ENCODE measurements at regions not wholly inside any gene's neighbourhood (a gene's known extent, or its start where the extent isn't known, plus 50 kb on each side); places are given as distances from the start of the nearest gene placed in this dataset.

DNA sequence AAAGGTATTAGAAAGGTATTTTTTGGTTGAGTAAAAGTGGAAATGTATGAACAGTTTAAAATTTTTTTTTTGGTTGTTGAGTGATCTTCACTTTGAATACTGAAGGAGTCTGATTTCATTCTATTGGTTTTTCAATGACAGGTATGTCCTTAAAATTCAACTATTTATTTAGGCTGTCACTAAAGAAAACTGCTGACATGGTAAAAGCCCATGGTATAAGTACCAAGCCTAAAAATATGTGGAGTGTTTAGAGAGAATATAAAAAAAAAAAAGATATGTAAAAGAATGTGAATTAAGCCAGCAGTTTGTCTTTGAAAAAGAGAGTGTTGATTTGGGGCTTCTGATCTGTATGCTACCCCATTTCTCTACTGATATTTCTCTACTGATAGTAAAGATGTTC, 90.3 kb upstream of the SUCLG2 start:
- Histone ChIP-seq H3K18ac (ENCODE audit: low read length) (no peak overlapping the region), H3K79me1 (ENCODE audit: low read length) (no peaks in the 10 kb centered on the region), H3K4me1 (ENCODE audit: control insufficient read depth, low read depth, low read length) (no peaks in the 10 kb centered on the region), H3K4me2 (ENCODE audit: low read length) (no peak overlapping the region), H3K36me3 (ENCODE audit: control insufficient read depth, insufficient read depth, low read length) (no peaks in the 10 kb centered on the region), H3K56ac (ENCODE audit: low read length) (no peak overlapping the region), H2BK5ac (ENCODE audit: low read length) (no peak overlapping the region), H2AK5ac (ENCODE audit: low read length) (no peak overlapping the region), H3K4ac (ENCODE audit: low read depth, low read length) (no peak overlapping the region), H3K9ac (ENCODE audit: low read length) (no peak overlapping the region), H4K8ac (ENCODE audit: low read depth, low read length) (no peak overlapping the region), H2BK120ac (ENCODE audit: low read depth, low read length) (no peak overlapping the region), H3K79me2 (ENCODE audit: control insufficient read depth, insufficient read depth, low read length) (no peaks in the 10 kb centered on the region), H4K5ac (ENCODE audit: low read length) (no peak overlapping the region), H3K27me3 (ENCODE audit: insufficient read depth, low read length, poor library complexity) (no peaks in the 10 kb centered on the region), H3K23ac (ENCODE audit: low read length) (no peak overlapping the region), H2BK15ac (replicated peaks; ENCODE audit: low read depth) (no peak overlapping the region), H3K27ac (ENCODE audit: low read depth, low read length) (no peak overlapping the region), H3K4me3 (ENCODE audit: low read length) (no peak overlapping the region)
- no peak for DNase-seq

- Histone ChIP-seq H3K4ac (ENCODE audit: low read depth, low read length) (no peak overlapping the region), H3K79me1 (ENCODE audit: low read length) (no peaks in the 10 kb centered on the region), H2AK5ac (ENCODE audit: low read length) (no peak overlapping the region), H2BK5ac (ENCODE audit: low read length) (no peak overlapping the region), H3K4me1 (ENCODE audit: control insufficient read depth, low read depth, low read length) (no peaks in the 10 kb centered on the region), H3K79me2 (ENCODE audit: control insufficient read depth, insufficient read depth, low read length) (no peaks in the 10 kb centered on the region), H3K27me3 (ENCODE audit: insufficient read depth, low read length, poor library complexity) (no peaks in the 10 kb centered on the region), H3K27ac (ENCODE audit: low read depth, low read length) (no peak overlapping the region), H3K9ac (ENCODE audit: low read length) (no peak overlapping the region), H3K4me3 (ENCODE audit: low read length) (no peak overlapping the region), H3K4me2 (ENCODE audit: low read length) (no peak overlapping the region), H3K36me3 (ENCODE audit: control insufficient read depth, insufficient read depth, low read length) (no peaks in the 10 kb centered on the region), H4K5ac (ENCODE audit: low read length) (no peak overlapping the region), H4K8ac (ENCODE audit: low read depth, low read length) (no peak overlapping the region), H3K23ac (ENCODE audit: low read length) (no peak overlapping the region), H3K56ac (ENCODE audit: low read length) (no peak overlapping the region), H2BK120ac (ENCODE audit: low read depth, low read length) (no peak overlapping the region), H3K18ac (ENCODE audit: low read length) (no peak overlapping the region), H2BK15ac (replicated peaks; ENCODE audit: low read depth) (no peak overlapping the region)
- DNase-seq: no peak
Measured at GRCh38 chr3:67739851-67740250, 85.4 kb upstream of the SUCLG2 start.

DNA sequence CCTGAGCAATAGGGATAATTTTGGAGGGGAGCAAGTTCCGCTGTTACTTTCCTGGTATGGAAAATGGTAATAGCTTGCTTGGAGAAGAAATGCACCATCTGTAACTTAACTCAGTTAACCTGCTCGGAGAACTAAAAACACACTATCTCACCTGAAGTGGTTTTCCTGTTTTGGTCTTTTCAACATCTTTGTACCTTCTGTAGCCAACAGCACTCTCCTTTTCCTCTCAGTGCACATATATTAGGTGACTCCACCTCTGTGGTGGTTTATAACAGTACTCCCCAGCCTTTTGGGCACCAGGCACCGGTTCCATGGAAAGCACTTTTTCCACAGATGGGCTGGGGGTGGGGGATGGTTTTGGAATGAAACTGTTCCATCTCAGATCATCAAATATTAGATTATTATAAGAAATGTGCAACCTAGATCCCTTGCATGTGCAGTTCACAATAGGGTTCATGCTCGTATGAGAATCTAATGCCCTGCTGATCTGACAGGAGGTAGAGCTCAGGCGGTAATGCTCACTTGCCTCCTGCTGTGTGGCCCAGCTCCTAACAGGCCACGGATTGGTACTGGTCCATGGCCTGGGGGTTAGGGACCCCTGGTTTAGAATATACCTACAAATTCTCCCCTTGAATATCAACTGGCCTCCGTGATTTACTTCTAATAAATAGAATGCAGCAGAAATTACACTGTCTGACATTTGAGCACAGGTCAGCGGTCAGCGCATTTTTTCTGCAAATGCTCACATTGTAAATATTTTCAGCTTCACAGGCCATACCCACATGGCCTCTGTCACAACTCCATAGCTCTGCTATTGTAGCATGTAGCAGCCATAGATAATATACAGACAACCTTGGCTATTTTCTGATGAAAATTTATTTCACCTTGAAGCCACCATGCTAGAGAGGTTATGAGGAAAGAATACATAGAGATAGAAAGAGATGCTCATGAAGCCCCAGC, 83.8 kb upstream of the SUCLG2 start:
- Histone ChIP-seq H3K36me3 (ENCODE audit: control insufficient read depth, insufficient read depth, low read length) (no peaks in the 10 kb centered on the region), H3K79me2 (ENCODE audit: control insufficient read depth, insufficient read depth, low read length) (no peaks in the 10 kb centered on the region), H2BK15ac (replicated peaks; ENCODE audit: low read depth) (no peak overlapping the region), H2BK5ac (ENCODE audit: low read length) (no peak overlapping the region), H2BK120ac (ENCODE audit: low read depth, low read length) (no peak overlapping the region), H2AK5ac (ENCODE audit: low read length) (no peak overlapping the region), H3K27me3 (ENCODE audit: insufficient read depth, low read length, poor library complexity) (no peaks in the 10 kb centered on the region), H3K9ac (ENCODE audit: low read length) (no peak overlapping the region), H3K4me1 (ENCODE audit: control insufficient read depth, low read depth, low read length) (no peaks in the 10 kb centered on the region), H4K8ac (ENCODE audit: low read depth, low read length) (no peak overlapping the region), H4K5ac (ENCODE audit: low read length) (no peak overlapping the region), H3K18ac (ENCODE audit: low read length) (no peak overlapping the region), H3K79me1 (ENCODE audit: low read length) (no peaks in the 10 kb centered on the region), H3K56ac (ENCODE audit: low read length) (no peak overlapping the region), H3K4me3 (ENCODE audit: low read length) (no peak overlapping the region), H3K23ac (ENCODE audit: low read length) (no peak overlapping the region), H3K4ac (ENCODE audit: low read depth, low read length) (no peak overlapping the region), H3K27ac (ENCODE audit: low read depth, low read length) (no peak overlapping the region), H3K4me2 (ENCODE audit: low read length) (no peak overlapping the region)
- no CpG with 5 or more reads among the region's 9 CpGs for WGBS (ENCODE audit: extremely low coverage, insufficient coverage, low lambda C conversion rate)
- no peak for DNase-seq

GRCh38 chr3:67737140-67737539, 82.7 kb upstream of the SUCLG2 start:
- Histone ChIP-seq H3K36me3 (ENCODE audit: control insufficient read depth, insufficient read depth, low read length) (no peaks in the 10 kb centered on the region), H3K79me1 (ENCODE audit: low read length) (no peaks in the 10 kb centered on the region), H3K23ac (ENCODE audit: low read length) (no peak overlapping the region), H4K8ac (ENCODE audit: low read depth, low read length) (no peak overlapping the region), H3K79me2 (ENCODE audit: control insufficient read depth, insufficient read depth, low read length) (no peaks in the 10 kb centered on the region), H3K4me1 (ENCODE audit: control insufficient read depth, low read depth, low read length) (no peaks in the 10 kb centered on the region), H3K9ac (ENCODE audit: low read length) (no peak overlapping the region), H3K56ac (ENCODE audit: low read length) (no peak overlapping the region), H2BK15ac (replicated peaks; ENCODE audit: low read depth) (no peak overlapping the region), H4K5ac (ENCODE audit: low read length) (no peak overlapping the region), H3K4me3 (ENCODE audit: low read length) (no peak overlapping the region), H2AK5ac (ENCODE audit: low read length) (no peak overlapping the region), H3K4ac (ENCODE audit: low read depth, low read length) (no peak overlapping the region), H3K27ac (ENCODE audit: low read depth, low read length) (no peak overlapping the region), H3K18ac (ENCODE audit: low read length) (no peak overlapping the region), H3K4me2 (ENCODE audit: low read length) (no peak overlapping the region), H2BK120ac (ENCODE audit: low read depth, low read length) (no peak overlapping the region), H2BK5ac (ENCODE audit: low read length) (no peak overlapping the region), H3K27me3 (ENCODE audit: insufficient read depth, low read length, poor library complexity) (no peaks in the 10 kb centered on the region)
- no peak for DNase-seq
- no CpG with 5 or more reads among the region's 1 CpG for WGBS (ENCODE audit: extremely low coverage, insufficient coverage, low lambda C conversion rate)

DNA sequence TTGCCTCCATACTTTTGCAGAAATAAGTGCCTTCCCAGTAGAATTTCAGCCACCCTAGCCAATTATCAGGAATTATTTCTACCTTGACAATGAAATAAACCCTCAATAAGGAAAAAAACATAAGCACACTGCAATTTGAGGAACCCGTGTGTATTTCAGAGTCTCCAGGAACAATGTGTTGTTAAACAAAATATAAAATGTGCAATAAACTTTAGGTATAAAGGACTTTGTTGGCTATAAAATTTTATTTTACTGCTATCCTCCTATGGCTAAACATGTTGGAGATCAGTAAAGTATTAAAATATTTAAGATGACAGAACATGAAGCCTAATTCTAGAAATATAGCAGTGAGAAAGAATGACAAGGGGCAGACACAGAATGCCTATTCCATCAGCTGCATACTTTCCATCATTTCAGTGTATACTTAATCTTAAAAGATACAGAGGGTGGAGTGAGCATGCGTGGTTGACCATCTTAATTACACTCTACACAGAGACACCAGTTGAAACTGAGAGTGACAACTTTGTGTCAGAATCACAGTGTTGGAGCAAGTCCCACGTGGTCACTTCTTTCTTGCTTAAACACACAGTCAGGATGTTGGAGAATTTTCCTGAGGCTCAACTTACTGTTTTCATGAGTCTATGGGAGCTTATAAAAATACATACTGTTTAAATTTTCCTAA, 79.0 kb upstream of the SUCLG2 start:
- Histone ChIP-seq H3K4me1 (ENCODE audit: control insufficient read depth, low read depth, low read length) (no peaks in the 10 kb centered on the region), H3K9ac (ENCODE audit: low read length) (no peak overlapping the region), H3K56ac (ENCODE audit: low read length) (no peak overlapping the region), H3K27ac (ENCODE audit: low read depth, low read length) (no peak overlapping the region), H3K27me3 (ENCODE audit: insufficient read depth, low read length, poor library complexity) (no peaks in the 10 kb centered on the region), H2AK5ac (ENCODE audit: low read length) (no peak overlapping the region), H2BK15ac (replicated peaks; ENCODE audit: low read depth) (no peak overlapping the region), H3K4me3 (ENCODE audit: low read length) (no peak overlapping the region), H3K23ac (ENCODE audit: low read length) (no peak overlapping the region), H4K8ac (ENCODE audit: low read depth, low read length) (no peak overlapping the region), H3K4me2 (ENCODE audit: low read length) (no peak overlapping the region), H3K18ac (ENCODE audit: low read length) (no peak overlapping the region), H3K79me1 (ENCODE audit: low read length) (no peaks in the 10 kb centered on the region), H2BK120ac (ENCODE audit: low read depth, low read length) (no peak overlapping the region), H3K79me2 (ENCODE audit: control insufficient read depth, insufficient read depth, low read length) (no peaks in the 10 kb centered on the region), H3K4ac (ENCODE audit: low read depth, low read length) (no peak overlapping the region), H3K36me3 (ENCODE audit: control insufficient read depth, insufficient read depth, low read length) (no peaks in the 10 kb centered on the region), H4K5ac (ENCODE audit: low read length) (no peak overlapping the region), H2BK5ac (ENCODE audit: low read length) (no peak overlapping the region)
- no peak for DNase-seq
- no CpG with 5 or more reads among the region's 3 CpGs for WGBS (ENCODE audit: extremely low coverage, insufficient coverage, low lambda C conversion rate)
